ENCODE measurements at regions not wholly inside any gene's neighbourhood (a gene's known extent, or its start where the extent isn't known, plus 50 kb on each side); places are given as distances from the start of the nearest gene placed in this dataset.

DNA sequence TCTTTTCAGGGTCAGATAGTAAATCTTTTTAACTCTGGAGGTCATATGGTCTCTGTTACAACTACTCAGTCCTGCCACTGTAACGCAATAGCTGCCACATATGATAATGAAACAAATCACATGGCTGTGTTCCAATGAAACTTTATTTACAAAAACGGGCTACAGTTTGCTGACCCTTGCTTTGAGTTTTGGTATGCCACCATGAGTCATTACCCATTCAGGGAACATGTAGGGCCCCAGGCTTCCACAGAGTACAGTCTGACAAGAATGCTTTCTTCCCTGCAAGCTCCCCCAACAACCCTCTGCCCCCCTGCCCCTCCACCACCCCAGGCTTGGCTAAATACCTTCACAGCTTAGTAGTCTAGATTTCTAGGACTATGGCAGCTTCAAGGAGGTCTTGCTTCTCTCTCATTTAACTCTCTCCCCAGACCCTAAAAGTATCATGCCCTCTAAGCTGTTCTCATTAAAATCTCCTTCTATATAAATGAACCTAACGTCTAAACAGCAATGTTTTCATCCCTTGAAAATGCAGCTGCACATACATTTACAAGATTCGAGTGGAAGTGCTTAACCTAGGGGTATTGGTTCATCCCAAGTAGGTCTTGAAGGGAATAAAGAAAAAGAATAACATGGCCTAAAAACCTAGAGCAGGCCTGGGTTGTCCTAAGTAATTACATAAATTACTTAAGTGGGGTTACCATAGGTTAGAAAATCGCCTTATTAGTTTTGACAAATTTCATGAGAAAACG lies 117.8 kb upstream of the PRICKLE2 start:
- Mint-ChIP-seq H3K4me1 (ENCODE audit: low read depth) (no peaks in the 10 kb centered on the region), H3K9me3 (no peaks in the 10 kb centered on the region), H3K36me3 (ENCODE audit: low read depth) (no peaks in the 10 kb centered on the region), H3K27me3 (peaks cover 4% of the 10 kb centered on the region), H3K4me3 (no peak overlapping the region), H3K27ac (no peak overlapping the region)

DNA sequence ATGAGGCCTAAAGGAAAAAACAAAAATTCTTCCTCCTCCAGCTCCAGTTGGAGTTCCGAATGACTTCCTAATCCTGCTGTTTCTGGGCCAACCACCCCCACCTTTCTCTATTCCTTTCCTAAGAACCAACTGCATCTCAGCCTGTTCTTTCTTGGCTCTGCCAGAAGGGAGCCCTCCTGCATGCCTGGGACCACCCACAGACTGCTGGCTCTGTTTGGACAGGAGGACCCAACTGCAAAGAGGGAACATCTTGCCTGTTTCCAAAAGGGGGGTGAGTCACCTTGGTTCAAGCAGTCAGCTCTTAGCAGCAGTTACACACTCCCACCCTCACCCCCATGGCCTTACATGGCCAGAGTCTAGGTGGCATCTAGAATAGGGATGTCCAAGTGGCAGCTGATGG lies 116.0 kb upstream of the PRICKLE2 start:
- H3K4me3 Mint-ChIP-seq: no peak overlapping the region

GRCh38 chr3:64340641-64341101 lies 115.4 kb upstream of the PRICKLE2 start:
- Mint-ChIP-seq H3K9me3 (no peaks in the 10 kb centered on the region), H3K27ac (no peak overlapping the region), H3K27me3 (peaks cover 4% of the 10 kb centered on the region), H3K4me3 (no peak overlapping the region), H3K36me3 (ENCODE audit: low read depth) (no peaks in the 10 kb centered on the region), H3K4me1 (ENCODE audit: low read depth) (no peaks in the 10 kb centered on the region)

More for the DNA sequence above, 116.0 kb upstream of the PRICKLE2 start:
- Mint-ChIP-seq H3K36me3 (ENCODE audit: low read depth) (no peaks in the 10 kb centered on the region), H3K4me1 (ENCODE audit: low read depth) (no peaks in the 10 kb centered on the region), H3K27ac (no peak overlapping the region), H3K27me3 (peaks cover 4% of the 10 kb centered on the region), H3K9me3 (no peaks in the 10 kb centered on the region)

DNA sequence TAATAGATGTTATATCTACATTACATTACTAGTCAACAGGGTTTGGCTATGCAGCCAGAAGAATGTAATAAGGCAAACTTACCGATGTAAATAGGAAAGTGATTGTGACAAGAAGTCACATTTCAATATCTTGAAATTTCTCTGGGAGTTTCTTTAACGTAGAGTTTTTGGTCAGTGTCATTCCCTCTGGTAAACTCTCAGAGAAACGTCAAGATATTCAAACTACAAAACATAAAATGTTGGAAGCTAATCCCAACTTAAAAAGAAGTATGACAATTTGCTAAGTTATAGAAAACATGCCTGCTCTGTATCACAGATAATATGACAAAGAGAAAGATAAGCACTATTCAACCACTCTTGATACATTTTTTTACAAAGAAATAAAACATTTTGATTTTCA lies 111.2 kb upstream of the PRICKLE2 start:
- no peak overlapping the region for H3K27ac Mint-ChIP-seq
- no peaks in the 10 kb centered on the region for H3K36me3 Mint-ChIP-seq (ENCODE audit: low read depth)
- no peaks in the 10 kb centered on the region for H3K9me3 Mint-ChIP-seq
- peaks cover 6% of the 10 kb centered on the region for H3K27me3 Mint-ChIP-seq
- H3K4me1 Mint-ChIP-seq (ENCODE audit: low read depth): no peaks in the 10 kb centered on the region
- H3K4me3 Mint-ChIP-seq: no peak overlapping the region

DNA sequence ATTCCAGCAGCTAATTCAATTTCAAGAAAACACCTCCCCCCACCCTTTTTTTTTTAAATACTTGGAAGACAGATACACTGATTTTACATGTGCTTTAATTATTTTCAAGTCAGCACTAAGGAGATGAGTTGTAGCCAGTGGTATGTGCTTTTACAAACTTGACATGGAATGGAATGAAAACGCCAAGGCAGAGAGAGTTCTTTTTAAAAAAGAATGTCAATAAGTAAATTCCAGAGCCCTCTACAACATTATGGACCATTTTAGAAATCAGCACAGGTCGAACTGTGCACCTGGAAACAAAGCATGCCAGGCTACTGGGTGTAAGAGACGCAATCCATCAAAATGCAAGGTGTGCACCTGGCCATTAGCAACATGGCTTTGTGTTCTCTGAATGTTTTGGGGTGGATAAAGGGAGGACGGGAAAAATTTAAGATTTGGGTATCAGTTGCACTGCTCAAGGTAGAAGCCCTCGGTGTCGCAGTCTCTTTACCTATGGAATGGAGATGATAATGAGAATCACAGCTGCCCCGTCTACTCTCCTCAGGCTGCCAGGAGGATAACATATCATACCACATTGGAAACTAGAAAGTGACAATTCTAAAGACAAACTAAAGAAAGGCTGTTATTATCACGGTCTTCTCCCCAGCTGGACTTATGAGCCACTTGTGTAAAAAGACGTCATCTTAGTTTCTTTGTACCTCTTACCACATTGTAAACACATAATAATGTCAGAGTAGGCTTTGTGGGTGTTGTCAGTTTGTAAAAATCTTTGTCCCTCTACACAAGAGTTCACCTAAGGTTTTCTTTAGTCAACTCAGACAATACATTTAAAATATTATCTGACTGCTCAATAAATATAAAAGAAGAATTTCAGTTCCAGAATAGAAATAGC lies 107.4 kb upstream of the PRICKLE2 start:
- Mint-ChIP-seq H3K36me3 (ENCODE audit: low read depth) (no peaks in the 10 kb centered on the region), H3K27ac (no peak overlapping the region), H3K4me1 (ENCODE audit: low read depth) (no peaks in the 10 kb centered on the region), H3K27me3 (peaks cover 10% of the 10 kb centered on the region), H3K4me3 (no peak overlapping the region), H3K9me3 (no peaks in the 10 kb centered on the region)

DNA sequence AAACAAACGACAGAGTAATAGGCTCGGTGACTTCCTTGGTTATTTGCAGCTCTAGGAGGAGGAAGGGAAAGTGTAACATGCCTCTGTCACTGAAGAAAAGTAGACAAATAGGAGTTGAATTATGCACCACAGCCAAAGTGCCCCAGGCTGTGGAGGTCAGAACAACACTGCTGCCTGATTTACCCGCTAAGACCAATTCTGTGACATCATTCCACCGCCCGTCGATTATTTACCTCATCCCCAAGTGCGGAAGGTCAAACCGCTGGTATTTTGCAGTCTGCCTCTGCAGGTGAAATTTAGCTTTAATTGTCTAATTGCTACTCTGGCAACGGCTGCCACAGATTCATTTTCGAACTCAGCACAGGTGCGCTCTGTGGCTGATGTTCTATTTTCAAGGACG lies 106.3 kb upstream of the PRICKLE2 start:
- Mint-ChIP-seq H3K9me3 (no peaks in the 10 kb centered on the region), H3K27ac (no peak overlapping the region), H3K4me3 (no peak overlapping the region), H3K4me1 (ENCODE audit: low read depth) (no peaks in the 10 kb centered on the region), H3K27me3 (peaks cover 10% of the 10 kb centered on the region), H3K36me3 (ENCODE audit: low read depth) (no peaks in the 10 kb centered on the region)

GRCh38 chr3:64329037-64329436 lies 103.8 kb upstream of the PRICKLE2 start:
- peaks cover 4% of the 10 kb centered on the region for H3K9me3 Mint-ChIP-seq
- no peaks in the 10 kb centered on the region for H3K4me1 Mint-ChIP-seq (ENCODE audit: low read depth)
- no peak overlapping the region for H3K27ac Mint-ChIP-seq
- no peak overlapping the region for H3K4me3 Mint-ChIP-seq
- H3K27me3 Mint-ChIP-seq: peaks cover 14% of the 10 kb centered on the region
- no peaks in the 10 kb centered on the region for H3K36me3 Mint-ChIP-seq (ENCODE audit: low read depth)

DNA sequence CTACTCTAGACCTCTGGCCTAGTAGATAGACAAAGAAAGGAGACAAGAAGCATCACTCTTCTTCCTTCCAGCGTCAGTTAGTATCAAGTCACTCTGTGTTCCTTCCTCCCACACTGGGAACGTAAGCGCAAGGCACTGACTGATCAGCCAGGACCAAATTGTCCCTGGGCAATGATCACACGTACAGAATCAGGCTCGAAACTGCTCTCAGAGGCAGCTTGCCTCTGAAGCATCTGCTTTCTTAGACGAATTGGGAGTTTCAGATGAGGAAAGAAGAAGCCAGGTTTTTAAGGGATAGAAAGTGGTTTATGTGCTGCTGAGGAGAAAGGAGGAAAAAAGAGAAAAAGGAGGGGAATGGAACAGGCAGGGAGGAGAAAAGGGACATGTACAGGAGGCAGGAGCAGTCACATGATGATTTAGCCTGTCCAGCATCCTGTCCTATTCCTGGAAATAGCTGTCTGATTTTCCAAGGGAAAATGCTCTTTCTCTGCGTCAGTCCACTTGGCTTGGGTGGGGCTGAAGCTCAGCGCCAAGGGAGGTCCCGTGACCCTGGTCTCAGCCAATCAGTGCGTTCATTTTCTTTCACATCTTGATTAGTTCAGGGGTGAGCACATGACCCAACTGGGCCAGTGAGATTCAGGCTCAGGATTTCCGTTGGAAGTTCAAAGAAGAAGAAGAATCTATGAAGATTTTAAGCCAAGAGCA lies 102.0 kb upstream of the PRICKLE2 start:
- Mint-ChIP-seq H3K36me3 (ENCODE audit: low read depth) (no peaks in the 10 kb centered on the region), H3K9me3 (peaks cover 4% of the 10 kb centered on the region), H3K4me3 (no peak overlapping the region), H3K27me3 (peaks cover 8% of the 10 kb centered on the region), H3K27ac (no peak overlapping the region), H3K4me1 (ENCODE audit: low read depth) (no peaks in the 10 kb centered on the region)

DNA sequence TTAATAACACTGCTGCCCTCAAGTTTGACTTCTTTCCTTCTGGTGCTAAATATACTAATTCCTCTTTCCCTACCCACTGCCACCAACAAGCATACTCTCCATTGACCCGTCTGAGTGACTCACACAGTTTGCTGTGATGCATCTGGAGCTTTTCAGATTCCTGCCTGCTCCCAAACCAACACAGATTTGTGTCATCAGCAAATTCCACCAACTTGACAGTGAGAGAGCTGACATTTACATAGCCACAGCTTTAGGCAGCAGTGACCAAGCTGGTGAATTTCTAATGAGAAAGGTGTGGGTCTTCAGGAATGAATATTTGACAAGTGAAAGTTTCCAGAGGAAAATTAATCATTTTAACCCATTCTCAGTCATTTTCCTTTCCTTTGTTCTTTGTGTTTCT lies 96.5 kb upstream of the PRICKLE2 start:
- H3K9me3 Mint-ChIP-seq: peaks cover 4% of the 10 kb centered on the region
- H3K4me1 Mint-ChIP-seq (ENCODE audit: low read depth): no peaks in the 10 kb centered on the region
- H3K27me3 Mint-ChIP-seq: peaks cover 4% of the 10 kb centered on the region
- H3K36me3 Mint-ChIP-seq (ENCODE audit: low read depth): no peaks in the 10 kb centered on the region
- peak overlapping the region; percentile 63 for H3K27ac Mint-ChIP-seq
- no peak overlapping the region for H3K4me3 Mint-ChIP-seq

DNA sequence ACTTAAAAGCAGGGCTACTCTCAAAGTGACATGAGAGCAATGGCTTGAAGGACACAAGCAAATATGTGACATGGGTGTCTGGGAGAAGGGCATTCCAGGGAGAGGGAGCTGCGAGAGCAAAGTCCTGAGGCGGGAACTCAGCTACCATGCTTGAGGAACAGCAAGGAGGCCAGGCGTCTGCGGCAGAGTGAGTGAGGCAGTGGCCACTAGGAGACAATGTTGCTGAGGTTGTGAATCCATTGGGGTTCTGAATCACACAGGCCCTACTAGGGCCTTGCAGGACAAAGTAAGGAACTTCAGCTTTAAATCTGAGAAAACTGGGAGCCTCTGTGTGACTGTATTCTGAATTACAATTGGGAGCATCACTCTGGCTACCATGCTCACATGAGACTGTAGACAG lies 94.1 kb upstream of the PRICKLE2 start:
- Mint-ChIP-seq H3K27ac (no peak overlapping the region), H3K4me3 (no peak overlapping the region), H3K4me1 (ENCODE audit: low read depth) (no peaks in the 10 kb centered on the region), H3K9me3 (no peaks in the 10 kb centered on the region), H3K27me3 (no peaks in the 10 kb centered on the region), H3K36me3 (ENCODE audit: low read depth) (no peaks in the 10 kb centered on the region)

GRCh38 chr3:64318668-64319271 lies 93.5 kb upstream of the PRICKLE2 start:
- Mint-ChIP-seq H3K36me3 (ENCODE audit: low read depth) (no peaks in the 10 kb centered on the region), H3K4me3 (no peak overlapping the region), H3K27ac (no peak overlapping the region), H3K9me3 (no peaks in the 10 kb centered on the region), H3K4me1 (ENCODE audit: low read depth) (no peaks in the 10 kb centered on the region), H3K27me3 (no peaks in the 10 kb centered on the region)

DNA sequence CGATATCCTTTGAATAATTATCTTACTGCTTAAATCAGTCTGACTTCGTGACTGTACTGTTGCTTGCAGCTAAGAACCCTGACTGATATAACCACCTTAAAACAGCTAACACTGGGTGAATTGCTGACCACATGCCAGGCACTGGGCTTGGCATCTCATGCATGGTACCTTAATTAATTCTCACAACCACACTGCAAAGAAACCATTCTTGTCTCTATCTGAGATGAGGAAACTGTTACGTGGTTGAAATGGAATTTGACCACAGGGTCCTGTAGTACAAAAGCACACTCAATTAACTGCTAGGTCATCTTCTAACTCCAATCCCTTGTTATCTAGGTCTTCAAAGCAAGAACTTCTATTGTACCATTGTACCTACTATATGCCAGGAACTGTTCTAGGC lies 92.7 kb upstream of the PRICKLE2 start:
- H3K36me3 Mint-ChIP-seq (ENCODE audit: low read depth): no peaks in the 10 kb centered on the region
- H3K9me3 Mint-ChIP-seq: no peaks in the 10 kb centered on the region
- no peaks in the 10 kb centered on the region for H3K4me1 Mint-ChIP-seq (ENCODE audit: low read depth)
- H3K4me3 Mint-ChIP-seq: no peak overlapping the region
- H3K27me3 Mint-ChIP-seq: no peaks in the 10 kb centered on the region
- no peak overlapping the region for H3K27ac Mint-ChIP-seq

DNA sequence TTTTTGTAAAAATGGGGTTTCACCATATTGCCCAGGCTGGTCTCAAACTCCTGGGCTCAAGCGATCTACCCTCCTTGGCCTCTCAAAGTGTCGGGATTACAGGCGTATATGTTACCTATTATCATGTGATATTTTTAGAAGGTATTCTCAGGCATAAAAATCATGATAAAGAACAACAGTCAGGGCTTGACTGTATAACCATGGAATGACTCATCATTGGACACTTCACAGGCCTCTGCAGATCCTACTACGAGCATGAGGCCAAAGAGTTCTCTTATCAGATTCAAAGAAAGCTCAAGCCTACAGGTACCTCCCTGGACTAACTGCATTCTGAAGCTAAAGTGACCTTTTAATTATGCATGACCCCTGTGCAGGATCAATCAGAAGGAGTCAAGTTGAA lies 91.7 kb upstream of the PRICKLE2 start:
- Mint-ChIP-seq H3K4me1 (ENCODE audit: low read depth) (no peaks in the 10 kb centered on the region), H3K27me3 (no peaks in the 10 kb centered on the region), H3K27ac (no peak overlapping the region), H3K36me3 (ENCODE audit: low read depth) (no peaks in the 10 kb centered on the region), H3K4me3 (no peak overlapping the region), H3K9me3 (no peaks in the 10 kb centered on the region)

DNA sequence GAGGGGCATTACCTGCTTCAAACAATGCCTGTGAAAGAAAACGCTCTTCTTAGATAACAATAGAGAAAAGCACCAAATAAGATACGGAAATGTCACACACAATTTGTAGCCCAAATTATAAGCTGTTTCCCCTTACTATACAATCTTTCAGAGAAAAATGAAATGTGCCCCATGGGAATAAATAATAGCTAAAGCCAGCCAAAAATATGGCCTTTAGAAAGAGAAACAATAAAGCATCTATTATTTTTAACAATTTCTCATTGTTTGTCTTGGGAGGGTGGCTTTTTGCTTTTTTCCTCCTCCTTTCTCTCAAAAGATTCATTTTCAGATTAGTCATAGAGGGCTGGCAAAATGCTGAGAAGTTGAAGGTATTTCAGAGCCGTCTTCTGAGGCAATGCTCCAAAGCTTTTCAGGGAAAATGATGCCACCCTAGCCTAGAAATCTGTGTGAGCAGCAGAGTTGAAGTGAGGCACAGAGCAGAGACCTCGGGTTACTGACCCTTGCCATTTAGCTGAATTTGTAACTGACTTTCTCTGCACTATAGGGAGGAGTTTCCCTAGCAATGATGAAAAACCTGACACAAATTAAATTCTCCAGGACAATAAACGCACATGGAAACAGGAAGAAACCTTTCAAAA lies 86.3 kb upstream of the PRICKLE2 start:
- Mint-ChIP-seq H3K4me3 (no peak overlapping the region), H3K36me3 (ENCODE audit: low read depth) (no peaks in the 10 kb centered on the region), H3K9me3 (no peaks in the 10 kb centered on the region), H3K4me1 (ENCODE audit: low read depth) (no peaks in the 10 kb centered on the region), H3K27me3 (no peaks in the 10 kb centered on the region), H3K27ac (no peak overlapping the region)
